ENCODE measurements at regions not wholly inside any gene's neighbourhood (a gene's known extent, or its start where the extent isn't known, plus 50 kb on each side); places are given as distances from the start of the nearest gene placed in this dataset.

GRCh38 chr13:72151241-72151640 lies 284.2 kb upstream of the DACH1 start:
- H3K79me2 ChIP-seq (ENCODE audit: insufficient read depth, low read length) = no peaks in the 10 kb centered on the region
- ATAC-seq (no peak), FAIRE-seq (no peak), DNase-seq (ENCODE audit: low spot score) (no peak)
- CTCF ChIA-PET (ENCODE audit: low intra/inter-chr PET ratio, low total read pairs) = no interaction called here
- H3K4me1 ChIP-seq (ENCODE audit: insufficient read depth, low read length) = no peaks in the 10 kb centered on the region
- BruUV-seq (replicated peaks) = no TSS peak
- H3K36me3 ChIP-seq (replicated peaks in 1 of 2; ENCODE audit: control insufficient read depth in 1 of 2, insufficient read depth in 2 of 2, low read length in 2 of 2) = no peaks in the 10 kb centered on the region
- no peak overlapping the region for H3K4me3 ChIP-seq (replicated peaks in 1 of 3; ENCODE audit: insufficient read depth in 1 of 3, low read depth in 2 of 3, low read length in 3 of 3)
- in situ Hi-C loops (cut with HindIII; ENCODE audit: extremely low pct_ligation_motif_present, low pct_unique_long_range_greater_than_20kb) = no loop called here
- H3K9me3 ChIP-seq (ENCODE audit: low read length) = no peaks in the 10 kb centered on the region
- no peak overlapping the region for H3K9ac ChIP-seq (ENCODE audit: insufficient read depth, low read depth, low read length)
- WGBS (ENCODE audit: low lambda C conversion rate) = 0% methylated on average over 2 of the region's 2 CpGs
- H3K27ac ChIP-seq (ENCODE audit: extremely low read length, insufficient read depth, low read length) = no peak overlapping the region
- H4K20me1 ChIP-seq (ENCODE audit: insufficient read depth, low read length) = no peaks in the 10 kb centered on the region
- POLR2A ChIA-PET = no interaction called here
- intact Hi-C loops (cut with micrococcal nuclease; ENCODE audit: unreplicated experiment) = no loop called here
- no peak overlapping the region for H3K4me2 ChIP-seq (ENCODE audit: low read depth, low read length)
- H2AFZ ChIP-seq (ENCODE audit: low read length) = no peak overlapping the region
- TF ChIP-seq ZNF83 (CRISPR knock-in tag; IDR thresholded peaks at IDR 0.05; ENCODE audit: borderline replicate concordance) (no peak), ZFP37 (CRISPR knock-in tag; IDR thresholded peaks at IDR 0.05; ENCODE audit: borderline replicate concordance) (no peak), HMGXB3 (CRISPR knock-in tag; IDR thresholded peaks at IDR 0.05; ENCODE audit: borderline replicate concordance) (no peak), KDM4B (CRISPR knock-in tag; IDR thresholded peaks at IDR 0.05) (no peak), ZNF430 (CRISPR knock-in tag; IDR thresholded peaks at IDR 0.05) (no peak), SRSF1 (optimal IDR thresholded peaks at IDR 0.05; ENCODE audit: low read depth, low read length) (no peak), FUBP1 (CRISPR knock-in tag; IDR thresholded peaks at IDR 0.05; ENCODE audit: borderline replicate concordance) (no peak), MED8 (CRISPR knock-in tag; IDR thresholded peaks at IDR 0.05; ENCODE audit: insufficient replicate concordance) (no peak), ZNF124 (CRISPR knock-in tag; IDR thresholded peaks at IDR 0.05) (no peak)
- no peaks in the 10 kb centered on the region for H3K27me3 ChIP-seq (ENCODE audit: control insufficient read depth in 1 of 2, insufficient read depth in 2 of 2, low read length in 2 of 2)
